Brain pericyte (primary cell): ENCODE measurements at regions not wholly inside any gene's neighbourhood (a gene's known extent, or its start where the extent isn't known, plus 50 kb on each side); places are given as distances from the start of the nearest gene placed in this dataset.

Experiments used
- DNase-seq: peaks from one replicate; pipeline ENCODE4 v3.0.0-alpha.2; 2012; ENCODE audit warnings: low read depth, low spot score

DNA sequence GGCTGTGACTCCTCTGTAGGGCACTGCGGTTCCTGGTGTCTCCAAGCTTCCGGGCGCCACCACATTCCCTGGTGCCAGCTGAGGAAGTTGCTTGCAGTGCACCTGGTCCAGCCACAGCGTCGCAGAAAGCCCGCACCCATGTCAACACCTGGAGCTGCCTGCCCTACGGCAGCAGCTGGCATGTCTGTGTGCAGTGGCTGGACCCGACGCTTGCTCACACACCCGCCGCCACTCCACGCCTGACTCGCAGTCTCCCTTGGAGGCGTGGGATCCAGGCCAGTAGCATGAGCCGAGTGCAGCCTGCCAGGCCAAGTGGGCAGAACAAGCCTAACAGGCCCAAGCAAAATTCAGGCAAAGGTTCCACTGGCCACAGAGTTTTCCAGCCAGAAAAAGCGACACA lies 118.1 kb upstream of the PHF14 start:
- DNase-seq: no peak

DNA sequence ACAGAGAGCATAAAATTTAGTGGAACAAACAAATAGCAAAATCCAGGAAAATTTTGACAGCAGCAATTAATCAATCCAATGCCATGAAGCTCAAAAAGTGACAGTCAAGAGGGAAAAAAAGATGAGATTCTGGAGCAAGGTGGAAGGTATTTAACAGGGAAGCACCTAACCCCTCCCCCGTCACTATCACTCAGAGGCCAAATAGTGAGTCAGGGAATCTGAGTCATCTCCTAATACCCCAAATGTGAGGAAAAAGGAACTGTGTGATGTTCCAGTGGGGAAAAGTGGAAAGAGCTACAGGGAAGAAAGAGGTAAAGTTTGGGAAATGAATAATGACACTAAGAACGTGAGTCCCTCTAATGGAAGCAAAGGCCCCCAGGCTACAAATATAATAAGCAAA lies 113.2 kb upstream of the PHF14 start:
- DNase-seq: no peak

DNA sequence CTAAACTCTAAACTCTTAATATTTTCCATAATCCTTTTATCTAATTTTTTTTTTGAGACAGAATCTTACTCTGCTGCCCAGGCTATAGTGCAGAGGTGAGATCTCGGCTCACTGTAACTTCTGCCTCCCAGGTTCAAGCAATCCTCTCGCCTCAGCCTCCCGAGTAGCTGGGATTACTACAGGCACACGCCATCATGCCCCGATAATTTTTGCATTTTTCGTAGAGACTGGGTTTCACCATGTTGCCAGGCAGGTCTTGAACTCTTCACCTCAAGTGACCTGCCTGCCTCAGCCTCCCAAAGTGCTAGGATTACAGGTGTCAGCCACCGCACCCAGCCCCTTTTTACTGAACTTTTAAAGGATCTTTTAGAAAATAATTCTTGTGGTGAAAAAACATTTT lies 110.2 kb upstream of the PHF14 start:
- no peak for DNase-seq

DNA sequence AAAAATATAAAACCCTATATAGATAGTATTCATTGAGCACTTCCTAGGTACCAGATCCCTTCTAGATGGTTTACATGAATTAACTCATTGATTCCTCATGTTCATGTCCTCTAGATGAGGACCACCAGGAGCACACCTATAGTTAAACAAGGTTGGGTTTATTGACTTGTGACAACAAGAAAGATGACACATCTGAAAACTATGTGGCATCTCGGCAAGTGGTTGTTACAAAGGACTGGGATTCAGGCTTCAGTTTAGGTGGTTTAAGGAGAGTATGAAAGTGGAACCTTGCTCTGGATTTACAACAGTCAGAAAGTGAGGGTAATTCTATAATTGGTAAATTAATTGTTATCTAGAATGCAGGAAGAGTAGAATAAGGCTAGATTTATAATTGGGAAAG lies 99.0 kb upstream of the PHF14 start:
- no peak for DNase-seq

DNA sequence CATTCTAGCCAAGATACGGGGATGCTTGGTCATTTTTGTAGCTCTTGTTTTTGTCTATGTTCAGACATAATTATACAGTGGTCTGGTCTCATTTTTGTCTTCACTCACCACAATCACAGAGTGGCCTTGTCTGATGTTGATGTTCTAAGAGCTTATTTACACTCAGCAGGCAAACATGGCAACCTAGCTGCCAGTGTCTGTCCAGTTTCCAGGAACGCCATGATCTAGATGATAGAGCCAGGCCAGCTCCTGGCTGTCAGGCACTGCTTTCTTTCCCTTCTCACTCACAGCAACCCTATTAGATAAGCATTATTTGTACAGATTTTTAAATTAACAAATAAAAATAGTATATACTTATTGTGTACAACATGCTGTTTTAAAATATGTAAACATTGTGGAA lies 98.6 kb upstream of the PHF14 start:
- DNase-seq: no peak

DNA sequence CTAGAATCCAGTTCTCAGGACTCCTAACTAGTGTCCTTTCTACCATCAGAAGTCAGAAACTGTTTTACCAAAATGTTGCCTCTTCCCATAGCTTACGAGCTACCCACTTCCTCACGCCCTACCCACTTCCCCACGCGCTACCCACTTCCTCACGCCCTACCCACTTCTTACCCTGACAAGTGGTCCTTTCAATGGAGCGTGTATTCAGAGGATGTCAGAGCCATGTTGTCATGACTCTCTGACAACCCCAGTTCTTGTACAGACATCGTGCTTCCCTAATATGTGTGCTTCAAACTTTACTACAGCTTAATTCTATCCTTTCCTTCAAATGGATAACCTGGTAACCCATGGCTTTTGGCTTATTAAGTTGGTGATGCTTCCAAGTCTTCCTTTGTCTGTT lies 84.8 kb upstream of the PHF14 start:
- no peak for DNase-seq

DNA sequence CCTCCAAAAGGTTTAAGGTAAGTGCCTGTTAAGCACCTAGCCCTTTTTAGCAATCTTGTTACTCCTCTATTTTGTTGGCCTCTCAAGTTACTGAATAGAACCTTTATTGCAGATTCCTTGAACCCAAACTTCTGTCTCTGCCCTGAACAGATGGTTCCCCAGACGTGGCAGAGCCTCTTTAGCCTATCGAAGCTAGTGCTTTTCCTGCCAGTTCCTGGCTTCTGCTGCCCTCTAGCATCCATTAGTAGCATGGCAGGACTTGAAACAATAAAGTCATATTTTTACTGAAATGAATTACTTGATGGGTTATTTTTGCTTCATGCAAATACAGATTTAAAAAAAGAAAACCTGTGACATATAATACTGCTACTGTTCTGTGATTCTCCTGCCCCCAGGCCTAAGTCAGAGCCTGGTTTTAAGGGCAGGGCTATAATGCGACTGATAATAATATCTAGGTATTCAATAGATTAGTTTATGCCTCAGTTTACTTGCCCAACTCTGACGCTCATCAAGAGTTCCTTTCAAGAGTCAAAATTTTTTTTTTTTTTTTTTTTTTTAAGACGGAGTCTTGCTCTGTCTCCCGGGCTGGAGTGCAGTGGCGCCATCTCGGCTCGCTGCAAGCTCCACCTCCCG lies 84.3 kb upstream of the PHF14 start:
- DNase-seq: no peak

DNA sequence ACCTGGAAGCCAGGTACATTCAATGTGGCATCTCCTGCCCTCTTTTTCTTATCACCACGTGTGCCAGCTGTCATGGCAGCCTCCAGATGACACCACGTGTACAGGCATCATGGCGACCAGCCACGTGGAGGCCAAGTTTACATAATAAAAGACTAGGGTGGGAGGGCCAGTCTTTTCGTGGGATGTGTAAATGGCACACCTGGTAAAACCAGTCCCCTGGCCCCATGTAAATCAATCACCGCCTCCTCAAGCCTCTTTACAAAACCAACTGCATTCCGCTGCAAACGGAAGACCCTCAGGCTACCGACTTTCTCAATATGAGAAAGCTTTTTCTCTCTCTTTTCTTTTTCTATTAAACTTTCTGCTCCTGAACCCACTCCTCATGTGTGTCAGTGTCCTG lies 65.1 kb upstream of the PHF14 start:
- no peak for DNase-seq

DNA sequence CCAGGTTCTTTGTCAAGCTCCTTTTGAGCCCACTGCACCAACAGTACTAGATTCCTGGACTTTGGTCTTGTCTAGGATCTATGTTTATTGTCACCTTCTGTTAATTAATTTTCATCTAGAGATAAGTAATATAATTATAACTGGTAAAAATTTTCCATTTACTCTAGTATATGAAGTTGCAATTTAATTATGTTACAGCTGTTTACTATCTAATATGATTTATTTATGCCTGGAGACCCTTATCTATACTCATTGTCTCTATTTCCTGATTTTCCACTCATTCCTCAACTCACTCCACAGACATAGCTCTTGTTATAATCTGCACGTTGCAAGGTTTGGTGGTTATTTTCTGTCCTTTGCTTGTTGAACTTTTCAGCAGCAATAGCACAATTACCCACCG lies 63.2 kb upstream of the PHF14 start:
- DNase-seq: no peak

DNA sequence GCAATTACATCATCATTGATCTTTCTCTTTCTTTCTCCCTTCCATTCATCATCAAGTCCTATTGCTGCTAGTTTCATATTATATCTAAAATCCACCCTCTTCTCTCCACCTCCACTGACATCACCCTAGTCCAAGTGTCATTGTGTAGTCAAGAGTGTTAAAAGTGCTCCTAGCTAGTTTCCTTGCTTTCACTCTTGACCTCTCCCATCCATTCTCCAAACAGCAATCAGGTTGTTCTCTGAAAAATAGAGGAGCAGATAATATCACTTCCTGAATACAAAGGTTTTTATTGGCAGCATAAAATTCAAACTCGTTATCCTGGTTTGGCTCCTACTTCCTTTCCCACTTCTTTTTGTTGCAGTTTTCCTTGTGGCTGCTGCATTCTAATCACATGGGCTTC lies 61.6 kb upstream of the PHF14 start:
- DNase-seq: no peak

DNA sequence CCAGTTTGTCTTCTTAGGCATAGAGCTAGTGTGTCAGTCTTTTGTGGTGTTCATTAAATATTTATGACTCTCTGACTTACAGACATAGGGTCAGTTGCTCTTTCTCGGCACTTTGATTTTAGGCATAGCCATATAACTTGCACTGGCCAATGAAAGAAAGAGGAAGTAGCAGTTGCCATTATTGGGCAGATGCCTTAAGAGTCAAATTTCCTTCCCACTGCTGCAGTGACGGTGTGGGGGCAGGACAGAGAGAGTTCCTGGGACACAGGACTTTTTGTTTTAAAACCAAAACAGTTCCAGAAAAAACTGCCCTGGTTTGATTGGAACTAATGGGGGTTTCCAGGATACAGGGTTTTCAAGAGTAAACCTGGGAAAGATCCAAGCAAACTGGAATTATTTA lies 60.2 kb upstream of the PHF14 start:
- DNase-seq: no peak

DNA sequence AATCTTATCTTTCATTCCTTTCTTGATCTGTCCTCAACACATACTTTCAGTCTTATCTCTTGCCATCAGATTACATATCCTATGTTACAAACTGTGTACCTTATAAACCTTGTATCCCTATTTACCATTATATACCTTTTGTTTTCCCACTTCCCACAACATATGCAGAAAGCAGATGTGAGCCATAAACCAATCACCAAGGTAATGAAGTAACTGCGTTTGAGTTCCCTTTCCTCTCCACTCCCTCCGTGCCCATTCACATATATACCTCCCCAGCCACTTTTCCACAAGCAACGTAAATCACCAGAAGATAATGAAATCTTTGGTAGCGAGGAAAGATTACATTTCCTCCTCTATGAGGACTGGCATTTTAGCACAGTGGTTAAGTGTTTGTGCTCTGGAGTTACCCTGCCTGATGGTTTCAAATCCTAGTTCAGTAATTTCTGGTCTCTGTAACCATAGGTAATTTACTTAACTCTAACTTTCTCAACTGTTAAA lies 55.5 kb upstream of the PHF14 start:
- no peak for DNase-seq

DNA sequence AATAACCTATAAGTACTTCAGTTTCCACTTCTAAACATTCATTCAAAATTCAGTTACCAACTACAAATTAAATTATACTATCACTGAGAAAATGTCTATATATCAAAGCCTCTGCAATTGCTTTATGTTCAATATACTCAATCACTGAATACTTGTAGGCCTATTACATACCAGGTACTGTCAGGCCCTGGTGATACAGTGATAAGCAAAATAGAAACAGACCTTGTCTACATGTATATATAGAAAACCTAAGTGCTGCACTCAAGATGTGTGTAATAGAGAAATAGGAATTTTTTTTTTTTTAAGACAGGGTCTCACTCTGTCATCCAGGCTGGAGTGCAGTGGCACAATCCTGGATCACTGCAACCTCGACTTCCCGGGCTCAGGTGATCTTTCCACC lies 53.7 kb upstream of the PHF14 start:
- no peak for DNase-seq
